IMR-90 (cell line): ENCODE measurements at regions not wholly inside any gene's neighbourhood (a gene's known extent, or its start where the extent isn't known, plus 50 kb on each side); places are given as distances from the start of the nearest gene placed in this dataset.

Source experiments
- ATAC-seq: fragments of 200-7000 bp; cut with Tn5 transposase; 2 replicates; pipeline ENCODE4 v1.9.1; 2020; ENCODE audit warnings: low read depth, mild to moderate bottlenecking, moderate library complexity
- BruUV-seq: library from RNA; stranded (reverse); fragments of 400-500 nt; replicated peaks from 2 replicates; lab custom pipeline; 2021; lab: Mats Ljungman, UMichigan
- CTCF ChIA-PET: fragments of 300-600 bp; formaldehyde crosslinking; extraction: SDS; loops from one replicate; lab custom pipeline; 2021; ENCODE audit warnings: antibody characterized with exemption; lab: Yijun Ruan, JAX
- POLR2A ChIA-PET: fragments of 300-600 bp; sonication (Branson Sonifier 250); formaldehyde crosslinking; loops from one replicate; lab custom pipeline; 2022; ENCODE audit warnings: antibody characterized with exemption; ENCODE audit not compliant: unreplicated experiment; lab: Charles Lee
- DNase-seq: peaks from one replicate; pipeline ENCODE4 v3.0.0; 2013
- H2AFZ ChIP-seq: replicated peaks from 2 replicates; pipeline ENCODE3; 2013; ENCODE audit warnings: low read length, mild to moderate bottlenecking; ENCODE audit not compliant: poor library complexity
- H2AK5ac ChIP-seq: 2 replicates; pipeline ENCODE4 v1.6.1; 2013; ENCODE audit warnings: low read depth, low read length, inconsistent platforms
- H2AK9ac ChIP-seq: replicated peaks from 2 replicates; pipeline ENCODE3; 2013; ENCODE audit warnings: mild to moderate bottlenecking, low read depth, low read length, moderate library complexity; ENCODE audit not compliant: poor library complexity
- H2BK120ac ChIP-seq: 2 replicates; pipeline ENCODE4 v1.6.1; 2013; ENCODE audit warnings: low read depth, low read length, inconsistent platforms
- H2BK15ac ChIP-seq: 3 replicates; pipeline ENCODE4 v1.6.1; 2013; ENCODE audit warnings: low read depth, low read length, inconsistent platforms
- H2BK20ac ChIP-seq: 2 replicates; pipeline ENCODE4 v1.6.1; 2013; ENCODE audit warnings: low read depth, mild to moderate bottlenecking, inconsistent platforms, low read length, moderate library complexity
- H2BK5ac ChIP-seq: 2 replicates; pipeline ENCODE4 v1.6.1; 2013; ENCODE audit warnings: mild to moderate bottlenecking, low read depth, low read length, inconsistent platforms; ENCODE audit not compliant: poor library complexity, severe bottlenecking
- H3K14ac ChIP-seq: replicated peaks from 2 replicates; pipeline ENCODE4 v1.6.1; 2013; ENCODE audit warnings: low read depth, low read length, inconsistent platforms
- H3K18ac ChIP-seq: 2 replicates; pipeline ENCODE4 v1.6.1; 2013; ENCODE audit warnings: low read depth, low read length, control low read depth
- H3K23ac ChIP-seq: 2 replicates; pipeline ENCODE4 v1.6.1; 2013; ENCODE audit warnings: low read depth, low read length, inconsistent platforms
- H3K27ac ChIP-seq: 2 replicates; pipeline ENCODE4 v1.5.1; 2013; ENCODE audit warnings: mild to moderate bottlenecking, control low read depth, low read length; ENCODE audit not compliant: insufficient read depth
- H3K27me3 ChIP-seq: 2 replicates; pipeline ENCODE4 v1.6.1; 2013; ENCODE audit warnings: low read length; ENCODE audit not compliant: control insufficient read depth, insufficient read depth
- H3K36me3 ChIP-seq: 2 replicates; pipeline ENCODE4 v1.6.1; 2013; ENCODE audit warnings: low read length, mixed read lengths; ENCODE audit not compliant: control insufficient read depth, insufficient read depth
- H3K4ac ChIP-seq: 2 replicates; pipeline ENCODE4 v1.6.1; 2013; ENCODE audit warnings: low read depth, low read length, inconsistent platforms
- H3K4me1 ChIP-seq: 2 replicates; pipeline ENCODE4 v1.6.1; 2013; ENCODE audit warnings: low read length, mixed read lengths; ENCODE audit not compliant: control insufficient read depth, insufficient read depth
- H3K4me2 ChIP-seq: 2 replicates; pipeline ENCODE4 v1.6.1; 2013; ENCODE audit warnings: low read depth, mild to moderate bottlenecking, control low read depth, low read length, moderate library complexity
- H3K4me3 ChIP-seq: 2 replicates; pipeline ENCODE4 v1.5.1; 2013; ENCODE audit warnings: low read depth, mild to moderate bottlenecking, control low read depth, low read length, moderate library complexity; ENCODE audit not compliant: insufficient read depth
- H3K56ac ChIP-seq: 2 replicates; pipeline ENCODE4 v1.6.1; 2013; ENCODE audit warnings: low read length, inconsistent platforms; ENCODE audit not compliant: insufficient read depth; ENCODE audit errors: extremely low read depth
- H3K79me1 ChIP-seq, 2 experiments: 2 replicates each; pipeline ENCODE4 v1.6.1; 2013; ENCODE audit warnings: low read length in 2 of 2, inconsistent platforms in 1 of 2, low read depth in 1 of 2
- H3K9ac ChIP-seq: 2 replicates; pipeline ENCODE4 v1.6.1; 2013; ENCODE audit warnings: low read depth, low read length, control low read depth
- H3K9me1 ChIP-seq: 2 replicates; pipeline ENCODE4 v1.6.1; 2013; ENCODE audit warnings: low read length, inconsistent platforms; ENCODE audit not compliant: insufficient read depth
- H3K9me3 ChIP-seq: 2 replicates; pipeline ENCODE4 v1.6.1; 2013; ENCODE audit warnings: low read length; ENCODE audit not compliant: control insufficient read depth, insufficient read depth
- H4K20me1 ChIP-seq: 2 replicates; pipeline ENCODE4 v1.6.1; 2013; ENCODE audit warnings: low read length, inconsistent platforms; ENCODE audit not compliant: insufficient read depth
- H4K5ac ChIP-seq: 2 replicates; pipeline ENCODE4 v1.6.1; 2013; ENCODE audit warnings: mild to moderate bottlenecking, low read depth, low read length, control low read depth
- H4K8ac ChIP-seq, 2 experiments: 2 replicates each; pipeline ENCODE4 v1.6.1; 2013; ENCODE audit warnings: low read depth in 2 of 2, low read length in 2 of 2, control low read depth in 1 of 2, inconsistent platforms in 1 of 2
- H4K91ac ChIP-seq: 2 replicates; pipeline ENCODE4 v1.6.1; 2013; ENCODE audit warnings: low read depth, low read length, inconsistent platforms; ENCODE audit not compliant: insufficient read depth
- CHD1 ChIP-seq: IDR thresholded peaks from 2 replicates; pipeline ENCODE4 v1.6.1; 2012; ENCODE audit warnings: low read depth, low read length, improper control_type of control experiment
- ELK1 ChIP-seq: fragments of 150-350 bp; IDR thresholded peaks from 2 replicates; pipeline ENCODE4 v1.6.1; 2016; ENCODE audit warnings: low read depth, mild to moderate bottlenecking, low read length, moderate library complexity, borderline replicate concordance
- USF2 ChIP-seq: fragments of 150-350 bp; IDR thresholded peaks from 2 replicates; pipeline ENCODE4 v1.6.1; 2017; ENCODE audit warnings: mild to moderate bottlenecking, antibody characterized with exemption, low read length, low read depth
- WGBS, 2 experiments: methylation state at CpG; one replicate each; pipeline versions ENCODE4 v1.1.5 to v1.1.7; 2013; ENCODE audit warnings: missing lambda C conversion rate in 2 of 2; ENCODE audit not compliant: insufficient read length in 1 of 2; ENCODE audit errors: extremely low coverage in 2 of 2; 5-methylcytosine and 5-hydroxymethylcytosine counted together
- dilution Hi-C: fragments of 300-500 bp; cut with HindIII; formaldehyde crosslinking; loops from one replicate; pipeline ENCODE4 v1.14.3; 2018; ENCODE audit warnings: low sequenced_read_pairs; ENCODE audit not compliant: unreplicated experiment
- in situ Hi-C: fragments of 300-500 bp; cut with MboI; formaldehyde crosslinking; loops from 3 replicates; pipeline ENCODE4 v1.14.3; 2019; ENCODE audit warnings: low sequenced_read_pairs, inconsistent platforms, mixed read lengths
- intact Hi-C: fragments of 100-400 bp; cut with micrococcal nuclease; formaldehyde crosslinking; loops from 2 replicates; pipeline ENCODE4 v1.10.0; 2022

- Histone ChIP-seq H3K4ac (no peak overlapping the region), H3K9me3 (no peaks in the 10 kb centered on the region), H2BK5ac (no peak overlapping the region), H3K4me3 (no peak overlapping the region), H3K9me1 (no peaks in the 10 kb centered on the region), H3K27me3 (no peaks in the 10 kb centered on the region), H3K23ac (no peak overlapping the region), H3K79me1 (no peaks in the 10 kb centered on the region), H3K14ac (no peak overlapping the region), H3K27ac (no peak overlapping the region), H4K5ac (no peak overlapping the region), H2AFZ (no peak overlapping the region), H4K91ac (no peak overlapping the region), H4K20me1 (no peaks in the 10 kb centered on the region), H2AK5ac (no peak overlapping the region), H3K36me3 (no peaks in the 10 kb centered on the region; the same call in 1 of the 2 replicates), H3K4me2 (no peak overlapping the region), H3K9ac (no peak overlapping the region), H4K8ac (no peak overlapping the region), H2BK15ac (no peak overlapping the region), H3K4me1 (peaks cover 2% of the 10 kb centered on the region; the same call in 1 of the 2 replicates), H2BK20ac (peak overlapping the region; percentile 9; the same call in 1 of the 2 replicates), H2AK9ac (no peak overlapping the region), H3K18ac (no peak overlapping the region), H3K56ac (no peak overlapping the region), H2BK120ac (no peak overlapping the region)
- dilution Hi-C loops = no loop called here
- in situ Hi-C loops = no loop called here
- 67% methylated on average over 2 of the region's 6 CpGs; no CpG with 5 or more reads in 1 of the 2 experiments for WGBS, 2 experiments
- intact Hi-C loops = loop anchor here (10.0 kb wide), 1 partner anchor 888 kb away; no protein-coding TSS in a partner anchor
- DNase-seq (no peak), ATAC-seq (no peak)
- no peak for TF ChIP-seq CHD1
- no peak for TF ChIP-seq USF2
- TF ChIP-seq ELK1 = no peak
- ChIA-PET POLR2A (no interaction called here), CTCF (interaction anchor here (0.7 kb wide), 1 partner anchor 136 kb away, joined by 6 read pairs; no protein-coding TSS in a partner anchor)
- BruUV-seq = no TSS peak
Observed at GRCh38 chr15:96172417-96172816, 158.1 kb upstream of the NR2F2 start.
